Nucleus accumbens (tissue), 56 donors: ENCODE measurements at regions not wholly inside any gene's neighbourhood (a gene's known extent, or its start where the extent isn't known, plus 50 kb on each side); places are given as distances from the start of the nearest gene placed in this dataset.
"Not testable (repeated sequence)": the region's sequence is repeated elsewhere in the genome, so short reads cannot be mapped to it uniquely, and the experiment has no call there.

Experiments
- DNase-seq, 56 donors: peaks; one replicate each; lab custom pipeline; 2025; lab: John Stamatoyannopoulos, UW

DNA sequence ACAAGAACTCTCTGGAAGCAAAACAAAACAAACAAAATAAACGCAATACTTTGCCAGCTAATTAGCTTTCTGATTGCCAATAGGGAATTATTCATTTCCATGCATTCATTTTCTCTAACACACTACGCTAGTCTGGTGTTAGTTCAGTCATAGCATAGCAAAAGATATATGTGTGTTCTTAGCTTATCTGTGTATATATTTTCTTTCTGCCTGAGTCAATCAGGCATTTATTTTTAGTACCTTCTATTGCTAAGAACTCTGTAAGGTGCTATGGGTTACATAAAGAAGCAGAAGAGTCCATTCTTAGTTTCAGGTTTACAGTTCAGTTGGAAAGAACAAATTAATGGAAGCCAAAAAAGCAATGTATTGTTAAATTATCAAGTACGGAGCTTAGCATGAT lies 490.9 kb downstream of the KLF5 start:
- DNase-seq = no peak

DNA sequence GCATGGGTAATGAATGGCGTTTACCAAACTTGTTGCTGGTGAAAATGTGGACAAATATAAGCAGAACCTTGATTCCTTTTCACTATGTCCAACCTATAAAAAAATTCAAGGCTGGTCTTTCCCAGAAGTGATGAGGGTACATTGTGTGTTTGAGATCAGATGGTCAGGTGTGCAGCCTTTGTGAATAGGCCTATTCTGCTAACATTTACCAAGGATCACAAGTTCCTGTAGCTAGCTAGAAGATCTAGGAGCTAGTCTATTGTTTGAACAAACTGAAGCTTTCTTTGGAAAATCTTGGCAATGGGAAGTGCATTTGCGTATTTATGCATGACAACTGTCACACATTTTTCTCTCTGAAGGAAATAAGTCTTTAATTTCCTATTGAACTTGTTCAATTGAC lies 489.6 kb downstream of the KLF5 start:
- DNase-seq = no peak

DNA sequence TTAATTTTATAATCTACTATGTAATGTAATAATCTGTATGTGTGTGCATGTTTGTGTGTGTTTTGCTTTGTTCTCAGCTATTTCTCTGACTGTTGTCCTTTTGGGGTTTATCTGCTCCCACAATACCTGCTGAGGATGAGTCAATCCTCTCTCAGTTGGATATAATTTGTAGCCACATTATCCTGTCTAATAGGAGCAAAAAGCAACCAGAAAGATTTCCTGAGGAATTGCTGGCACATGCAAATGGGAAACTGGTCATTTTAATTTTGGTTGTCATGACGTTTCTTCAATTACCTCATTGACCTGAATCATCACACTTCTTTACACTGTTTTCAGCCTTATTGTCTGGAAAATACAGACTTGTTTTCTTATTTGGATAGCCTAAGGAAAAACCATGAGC lies 488.4 kb downstream of the KLF5 start:
- no peak for DNase-seq

DNA sequence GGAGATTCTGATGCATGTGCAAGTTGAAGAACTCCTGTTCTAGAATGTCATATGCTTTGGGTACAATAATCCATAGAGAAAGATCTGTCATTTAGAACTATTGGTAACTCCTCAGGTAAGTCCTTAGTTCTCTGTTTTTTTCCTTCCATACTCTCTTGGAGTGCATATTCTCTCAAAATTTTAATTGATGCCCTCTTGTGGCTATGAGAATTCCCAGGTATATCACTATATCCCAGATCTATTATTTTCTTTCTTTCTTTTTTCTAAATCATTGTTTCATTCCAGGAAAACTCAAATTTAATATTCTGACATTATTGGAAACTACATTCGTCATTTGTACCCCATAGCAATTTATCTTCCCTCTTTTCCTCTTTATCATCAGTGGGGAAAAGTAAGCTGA lies 485.4 kb downstream of the KLF5 start:
- no peak for DNase-seq

DNA sequence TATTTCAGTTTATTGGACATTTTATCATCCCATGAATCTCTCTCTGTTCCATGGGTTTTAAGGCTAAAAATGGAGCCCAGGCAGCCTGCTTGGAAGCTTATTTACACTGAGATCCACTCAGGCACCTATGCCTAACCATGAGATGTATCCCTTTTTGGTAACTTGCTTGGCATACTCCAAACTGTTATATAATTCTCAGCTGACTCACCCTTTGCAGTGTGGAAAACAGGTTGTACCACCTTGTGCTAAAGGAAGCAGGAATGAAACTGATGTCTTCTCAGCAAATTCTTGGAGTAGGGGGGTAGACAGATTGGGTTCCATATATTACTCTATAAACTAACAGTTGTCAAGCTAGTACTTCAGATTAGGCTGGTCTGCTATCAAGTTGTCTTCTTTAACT lies 483.6 kb downstream of the KLF5 start:
- peak in 6 of 56 donors; percentile 1 to 32 (median 6) for DNase-seq

DNA sequence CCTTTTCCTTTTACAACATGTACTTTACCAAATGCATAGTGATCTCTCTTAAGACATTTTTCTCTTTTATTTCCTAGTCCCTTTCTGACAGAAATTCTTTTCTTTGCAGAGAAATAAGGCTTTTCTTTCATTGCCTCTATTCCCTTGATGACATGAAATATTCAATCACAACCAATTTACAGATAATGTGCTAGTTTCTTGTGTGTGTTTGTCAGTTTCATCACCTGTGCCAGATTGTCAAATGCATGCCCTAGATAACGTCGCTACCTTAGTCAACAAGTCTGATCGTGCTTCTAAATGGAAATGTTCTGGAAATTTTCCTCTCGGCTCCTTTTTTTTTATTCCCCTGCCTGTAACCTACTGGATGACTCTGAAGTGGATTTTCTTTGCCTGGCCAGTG lies 478.1 kb downstream of the KLF5 start:
- DNase-seq = no peak

DNA sequence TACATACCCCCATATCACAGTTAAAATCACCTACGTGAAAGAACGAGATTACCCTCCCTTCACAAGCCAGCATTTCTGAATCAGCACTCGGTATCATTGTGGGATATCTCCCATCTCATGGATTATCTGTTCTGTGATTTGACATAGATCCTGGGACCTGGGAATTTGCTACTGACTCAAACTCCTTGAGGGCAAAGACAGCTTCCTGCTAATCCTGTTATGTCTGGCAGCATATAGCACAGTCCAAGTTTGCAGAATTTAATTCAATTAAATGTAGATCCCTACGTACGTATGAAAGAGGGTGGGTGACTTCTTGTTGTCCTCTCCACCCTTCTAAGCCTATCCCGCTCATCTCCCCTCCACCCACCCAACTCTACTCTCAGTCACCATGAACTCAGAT lies 476.5 kb downstream of the KLF5 start:
- DNase-seq = no peak

DNA sequence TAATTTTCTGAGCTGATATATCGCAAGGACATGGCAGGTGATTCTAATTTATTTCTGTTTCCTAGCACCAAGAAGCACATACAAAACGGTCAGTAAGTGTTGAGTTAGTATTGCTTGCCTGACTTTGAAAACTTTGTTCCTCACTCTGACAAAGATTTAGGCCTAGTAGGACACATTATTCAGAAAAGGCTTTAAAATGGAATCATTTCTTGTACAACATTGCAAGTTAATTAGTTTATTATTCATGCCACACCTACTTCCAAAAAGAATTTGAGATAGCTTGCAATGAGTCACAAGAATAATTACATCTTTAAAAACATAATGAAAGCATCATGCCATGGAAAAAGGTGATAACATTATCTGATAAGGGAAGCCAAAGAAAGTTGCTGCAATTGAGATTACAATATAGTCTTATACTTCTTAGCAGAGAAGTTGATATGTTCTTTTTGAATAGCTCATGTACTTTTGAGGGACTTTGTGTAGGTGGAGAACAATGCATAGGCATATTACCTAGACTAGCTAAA lies 474.2 kb downstream of the KLF5 start:
- no peak for DNase-seq

DNA sequence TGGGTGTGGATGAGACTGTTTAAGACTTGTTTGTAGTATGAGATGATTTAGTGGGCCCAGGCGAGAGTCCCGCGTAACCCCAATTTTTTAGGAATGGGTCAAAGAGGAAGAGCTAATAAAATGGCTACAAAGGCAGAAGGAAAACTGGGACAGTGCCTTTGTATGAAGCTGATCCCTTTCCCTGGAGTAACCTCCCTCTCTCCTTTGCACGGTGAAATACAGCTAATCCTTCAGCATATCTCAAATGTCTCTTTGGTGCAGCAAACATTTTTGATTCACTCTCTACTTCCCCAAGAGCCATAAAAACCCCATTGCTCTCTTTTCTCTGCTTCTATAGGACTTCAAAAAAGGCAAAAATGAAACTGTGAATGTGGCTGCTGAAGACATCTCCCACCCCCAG lies 473.8 kb downstream of the KLF5 start:
- DNase-seq = no peak

DNA sequence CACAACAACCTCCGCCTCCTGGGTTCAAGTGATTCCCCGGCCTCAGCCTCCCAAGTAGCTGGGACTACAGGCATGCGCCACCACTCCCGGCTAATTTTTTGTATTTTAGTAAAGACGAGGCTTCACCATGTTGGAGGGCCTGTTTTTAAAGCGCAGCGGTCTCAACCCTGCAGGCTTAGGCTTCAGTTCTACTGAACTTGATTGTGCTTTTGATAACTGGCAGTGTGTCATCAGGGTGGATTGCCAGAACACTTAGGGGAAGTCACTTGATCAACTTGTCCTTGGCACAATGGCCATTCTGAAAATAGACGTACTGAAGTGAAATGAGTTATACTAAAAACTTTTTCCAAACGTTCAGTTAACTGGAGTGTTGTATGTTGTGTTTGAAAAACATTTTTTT lies 472.2 kb downstream of the KLF5 start:
- DNase-seq = no peak

DNA sequence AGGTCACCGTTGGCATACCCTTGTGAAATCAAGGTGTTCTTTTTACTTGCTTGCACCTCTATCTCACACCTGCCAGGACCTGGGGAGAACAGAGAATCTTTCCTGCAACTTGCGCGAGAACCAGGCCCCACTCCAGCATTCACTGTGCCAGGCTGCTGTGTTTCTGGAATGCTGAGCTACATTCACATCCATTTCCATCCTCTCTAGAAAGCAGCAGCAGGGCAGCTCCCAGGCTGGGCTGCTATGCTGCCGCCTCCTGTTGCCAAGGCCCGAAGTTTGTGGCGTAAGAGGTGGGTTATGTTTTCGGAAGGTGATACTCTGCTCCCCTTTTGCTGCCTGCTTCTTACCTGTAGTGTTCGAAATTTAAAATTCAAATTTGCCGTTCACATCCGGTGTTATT lies 464.1 kb downstream of the KLF5 start:
- DNase-seq = no peak

DNA sequence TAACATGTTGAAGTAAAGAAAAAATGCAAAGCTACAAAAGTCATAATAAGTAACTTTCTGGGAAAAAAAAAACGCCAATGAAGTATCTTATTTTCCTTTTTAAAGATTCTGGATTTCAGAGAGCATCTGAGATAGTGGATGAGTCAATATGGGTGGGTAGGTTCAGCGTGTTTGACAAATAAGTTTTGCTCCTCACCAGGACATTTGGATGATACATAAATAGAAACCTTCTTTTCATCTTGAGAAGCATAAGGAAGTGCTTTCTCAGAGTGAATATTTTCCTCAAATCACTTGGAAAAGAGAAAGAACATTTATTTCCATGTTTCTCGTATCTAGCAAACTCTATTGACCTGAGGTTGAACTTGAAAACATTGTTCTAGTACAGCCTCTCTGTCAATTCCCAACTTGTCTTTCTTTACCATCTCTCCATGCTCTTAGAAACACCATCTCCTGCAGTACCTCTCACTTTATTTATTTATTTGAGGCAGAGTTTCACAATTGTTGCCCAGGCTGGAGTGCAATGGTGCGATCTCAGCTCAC lies 463.2 kb downstream of the KLF5 start:
- DNase-seq = peak in 1 of 56 donors; percentile 14

DNA sequence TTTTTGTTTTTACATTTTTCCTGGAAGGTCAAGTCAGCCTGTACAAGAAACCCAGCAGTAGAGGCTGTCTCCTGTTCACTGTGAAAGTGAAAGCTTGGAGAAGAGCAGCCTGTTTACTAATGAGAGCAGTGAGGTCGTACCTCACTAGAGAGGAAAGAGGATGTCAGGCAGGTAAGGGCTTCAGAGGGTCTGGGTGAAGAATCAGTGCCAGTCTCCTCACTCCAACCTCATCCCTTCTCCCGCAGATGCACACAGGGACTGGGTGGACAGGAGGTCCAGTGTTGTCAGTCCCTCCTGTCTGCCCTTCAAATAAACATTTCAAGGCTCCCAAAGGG lies 462.5 kb downstream of the KLF5 start:
- DNase-seq = no peak

DNA sequence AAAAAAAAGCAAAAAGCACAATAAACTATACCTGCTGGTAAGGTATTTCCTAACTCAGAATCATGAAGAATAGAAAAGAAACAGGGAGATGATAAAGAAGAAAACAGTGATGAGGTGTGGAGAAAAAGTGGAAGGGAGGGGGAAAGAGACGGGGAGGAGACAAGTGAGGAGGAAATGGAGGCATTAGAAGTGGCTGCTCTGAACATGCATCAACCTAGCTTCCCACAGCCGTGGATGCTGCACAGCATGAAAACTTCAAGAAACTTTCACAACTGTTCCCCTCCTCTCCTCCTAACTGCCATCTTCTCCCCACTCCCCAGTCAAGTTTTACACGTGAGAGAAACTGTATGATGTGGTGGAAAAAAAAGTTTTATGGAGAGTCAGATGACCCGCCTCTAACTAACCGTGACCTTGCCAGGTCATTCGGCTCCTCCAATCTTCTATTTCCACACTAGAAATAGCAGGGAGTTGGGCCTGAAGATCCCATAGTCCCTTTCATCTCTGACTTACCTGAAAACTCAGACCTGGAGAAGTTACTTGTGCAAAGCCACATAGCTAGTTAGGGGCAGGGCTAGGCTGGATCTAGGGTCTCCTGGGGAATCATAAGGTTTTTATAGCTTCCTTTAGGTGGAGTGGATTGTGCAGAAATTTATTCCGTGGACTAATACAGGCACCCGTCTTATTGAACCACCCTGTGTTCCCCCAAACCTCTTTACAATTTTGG lies 461.9 kb downstream of the KLF5 start:
- DNase-seq = no peak

DNA sequence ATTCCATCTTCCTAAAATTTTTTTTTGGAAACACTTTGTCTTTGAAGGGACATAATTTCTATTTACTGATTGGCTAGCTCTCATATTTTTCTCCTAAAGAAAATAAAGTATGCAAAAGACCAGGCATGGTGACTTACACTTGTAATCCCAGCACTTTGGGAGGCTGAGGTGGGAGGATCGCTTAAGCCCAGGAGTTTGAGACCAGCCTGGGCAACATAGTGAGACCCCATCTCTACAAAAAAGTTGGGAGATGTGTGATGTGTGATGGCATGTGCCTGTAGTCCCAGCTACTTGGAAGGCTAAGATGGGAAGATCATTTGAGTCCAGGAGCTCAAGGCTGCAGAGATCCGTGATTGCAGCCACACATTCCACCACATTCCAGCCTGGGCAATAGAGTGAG lies 461.3 kb downstream of the KLF5 start:
- not testable (repeated sequence) for DNase-seq

DNA sequence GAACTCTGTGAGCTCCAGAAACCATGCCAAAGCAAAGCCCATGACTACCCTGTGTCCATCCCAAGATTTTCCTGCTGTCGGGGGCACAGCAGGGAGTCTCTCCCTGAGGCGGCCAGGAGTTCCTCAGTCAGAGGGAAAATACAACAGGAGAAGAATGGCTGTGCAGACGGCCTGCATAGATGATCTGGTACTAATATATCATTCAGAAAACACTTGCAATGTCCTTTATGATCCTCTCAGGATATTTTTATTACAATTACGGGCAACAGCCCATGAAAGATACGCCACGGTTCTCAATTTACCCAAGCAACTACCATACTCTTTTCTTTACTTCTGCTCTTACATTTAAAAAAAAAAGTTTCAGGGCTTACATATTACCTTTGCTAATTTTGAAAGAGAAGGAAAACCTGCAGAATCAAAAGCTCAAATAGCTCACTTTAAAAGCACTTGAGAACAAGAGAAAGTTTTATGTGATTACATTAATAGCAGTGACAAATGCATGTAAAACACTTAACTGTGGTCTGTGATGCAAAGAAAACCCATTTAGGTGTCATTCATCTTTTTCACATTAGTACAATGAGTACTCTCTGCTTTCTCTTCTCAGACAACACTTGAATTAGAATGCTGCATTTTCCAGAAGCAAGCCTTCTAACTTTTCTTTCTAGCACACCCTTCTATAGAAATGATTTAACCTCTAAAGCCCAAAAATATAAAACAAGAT lies 460.8 kb downstream of the KLF5 start:
- no peak for DNase-seq

DNA sequence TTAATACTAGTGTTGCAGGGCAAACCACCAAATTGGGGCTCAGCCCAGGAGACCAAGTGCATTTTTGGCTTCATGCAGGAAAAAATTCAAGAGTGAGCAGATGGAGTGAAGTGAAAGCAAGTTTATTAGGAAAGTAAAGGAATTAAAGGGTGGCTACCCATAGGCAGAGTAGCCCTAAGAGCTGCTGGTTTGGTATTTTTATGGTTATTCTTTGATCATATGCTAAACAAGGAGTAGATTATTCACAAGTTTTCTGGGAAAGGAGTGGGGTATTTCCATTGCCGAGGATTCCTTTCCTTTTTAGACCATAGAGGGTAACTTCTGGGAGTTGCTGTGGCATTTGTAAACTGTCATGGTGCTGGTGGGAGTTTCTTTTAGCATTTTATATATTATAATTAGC lies 459.0 kb downstream of the KLF5 start:
- no peak for DNase-seq

DNA sequence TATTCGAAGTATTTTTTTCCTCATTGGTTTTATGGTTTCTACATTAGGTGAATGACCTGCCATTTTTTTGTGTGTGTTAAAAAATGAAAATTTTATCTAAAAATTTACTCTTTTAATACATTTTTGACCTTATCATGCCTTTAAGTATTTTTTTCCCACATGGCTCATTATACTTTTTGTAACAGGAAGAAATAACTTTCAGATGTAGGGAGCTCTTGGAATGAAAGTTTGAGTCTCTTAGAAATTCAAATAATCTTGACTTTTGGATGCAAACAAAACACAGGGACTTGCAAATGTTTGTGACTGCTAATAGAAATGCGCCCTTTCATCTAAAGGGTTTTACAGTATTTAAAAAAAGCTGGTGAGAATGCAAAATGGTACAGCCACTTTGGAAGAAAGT lies 457.9 kb downstream of the KLF5 start:
- no peak for DNase-seq

DNA sequence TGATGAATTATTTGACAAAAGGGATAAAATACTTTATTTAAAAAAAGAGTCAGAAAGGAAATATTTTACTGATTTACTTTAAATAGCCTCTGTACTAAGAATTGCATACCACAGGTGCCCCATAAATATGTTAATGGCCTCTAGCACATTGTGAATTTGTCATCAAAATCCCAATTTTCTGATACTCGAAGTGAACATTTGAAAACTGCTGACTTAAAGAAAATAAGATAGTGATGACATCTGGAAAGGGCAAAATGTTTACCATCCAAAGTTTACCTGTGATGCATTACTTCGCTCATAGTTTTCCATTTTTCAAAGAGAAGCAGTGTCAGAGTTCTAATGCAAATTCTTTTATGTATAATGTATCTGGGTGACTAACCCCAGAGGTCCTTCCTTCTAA lies 455.4 kb downstream of the KLF5 start:
- no peak for DNase-seq

DNA sequence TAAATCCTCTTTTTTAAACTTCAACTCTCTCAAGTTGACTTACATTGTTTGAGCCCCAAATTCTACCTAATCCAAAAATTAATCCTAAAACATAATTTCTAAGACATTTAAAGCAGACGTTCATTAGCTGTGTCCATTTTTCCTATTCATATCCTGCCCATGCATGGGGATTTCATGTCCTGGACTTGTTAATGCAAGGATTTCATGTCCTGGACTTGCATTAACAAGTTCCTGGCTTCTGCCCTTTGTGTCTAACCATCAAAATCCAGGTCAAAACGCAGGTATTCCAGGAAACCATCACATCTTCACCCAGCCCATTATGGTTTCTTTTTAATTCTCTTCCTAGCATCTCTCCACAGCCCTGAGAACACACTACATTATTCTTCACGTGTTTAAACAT lies 454.9 kb downstream of the KLF5 start:
- DNase-seq = no peak

DNA sequence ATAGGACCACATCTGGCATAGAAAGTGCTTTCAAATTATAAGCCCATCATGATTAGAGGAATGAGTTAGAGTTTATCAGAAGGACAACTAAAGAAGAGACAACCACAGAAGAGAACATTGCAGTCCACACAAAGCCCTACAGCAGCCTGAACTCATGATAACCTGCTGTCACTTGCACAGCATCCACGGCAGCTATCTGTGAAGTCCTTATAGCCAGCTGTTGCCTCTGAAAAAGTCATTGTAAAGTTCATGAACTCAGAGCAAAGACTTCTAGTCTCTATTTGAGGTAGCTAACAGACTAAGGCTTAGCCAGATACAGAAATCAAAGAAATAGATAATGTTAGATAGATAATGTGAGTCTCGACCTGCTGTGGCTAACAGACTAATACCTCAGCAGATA lies 450.0 kb downstream of the KLF5 start:
- no peak for DNase-seq

DNA sequence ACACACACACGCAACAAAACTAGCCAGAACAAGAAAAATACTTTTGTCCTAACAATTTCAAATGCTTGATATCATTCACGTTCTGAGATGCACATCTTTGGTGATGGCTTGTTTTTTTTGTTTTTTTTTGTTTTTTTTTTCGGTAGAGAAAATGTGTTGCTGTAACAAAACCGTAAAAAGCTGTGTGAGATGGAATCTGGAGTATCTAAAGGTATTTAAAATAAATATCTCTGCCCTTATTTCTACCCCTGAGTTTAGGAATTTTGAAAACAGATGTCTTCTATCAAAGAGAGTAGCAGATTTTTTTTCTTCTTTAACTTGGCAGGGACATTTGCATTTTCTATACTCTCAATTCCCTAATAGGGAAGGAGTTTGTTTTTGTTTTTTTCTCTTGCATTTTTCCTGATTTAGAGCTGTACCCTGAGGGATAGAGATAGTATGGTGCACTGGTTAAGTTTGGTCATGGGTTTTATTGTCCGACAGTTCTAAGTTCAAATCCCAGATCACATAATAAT lies 446.6 kb downstream of the KLF5 start:
- no peak for DNase-seq
